GM23338 (cell line): ENCODE measurements at regions not wholly inside any gene's neighbourhood (a gene's known extent, or its start where the extent isn't known, plus 50 kb on each side); places are given as distances from the start of the nearest gene placed in this dataset.
"Not testable (repeated sequence)": the region's sequence is repeated elsewhere in the genome, so short reads cannot be mapped to it uniquely, and the experiment has no call there.

ENCODE experiments used
- ATAC-seq: fragments of 200-7000 bp; cut with Tn5 transposase; 3 replicates; pipeline ENCODE4 v1.9.1; 2020
- DNase-seq: peaks from one replicate; pipeline ENCODE4 v3.0.0-alpha.2; 2015; ENCODE audit warnings: low spot score
- H2AFZ ChIP-seq: fragments of 200-600 bp; sonication (generic); 2 replicates; pipeline ENCODE4 v1.8.0; 2016; ENCODE audit warnings: antibody characterized with exemption, mild to moderate bottlenecking, moderate library complexity
- H3F3A ChIP-seq: fragments of 200-600 bp; sonication (generic); replicated peaks from 2 replicates; pipeline ENCODE4 v1.8.0; 2017; ENCODE audit warnings: antibody characterized with exemption, mixed run types, low read depth
- H3K27ac ChIP-seq: fragments of 200-600 bp; sonication (generic); 2 replicates; pipeline ENCODE4 v1.6.1; 2016; ENCODE audit warnings: low read depth
- H3K27me3 ChIP-seq: fragments of 200-600 bp; sonication (generic); 2 replicates; pipeline ENCODE4 v1.8.0; 2016; ENCODE audit warnings: mild to moderate bottlenecking, mixed run types, moderate library complexity; ENCODE audit not compliant: insufficient read depth
- H3K36me3 ChIP-seq: fragments of 200-600 bp; sonication (generic); 2 replicates; pipeline ENCODE4 v1.8.0; 2016; ENCODE audit warnings: mild to moderate bottlenecking; ENCODE audit not compliant: insufficient read depth
- H3K4me1 ChIP-seq: fragments of 200-600 bp; sonication (generic); 2 replicates; pipeline ENCODE4 v1.8.0; 2016; ENCODE audit warnings: mild to moderate bottlenecking, moderate library complexity; ENCODE audit not compliant: insufficient read depth
- H3K4me2 ChIP-seq: fragments of 200-600 bp; sonication (generic); 2 replicates; pipeline ENCODE4 v1.7.1; 2017; ENCODE audit warnings: mixed run types
- H3K4me3 ChIP-seq: fragments of 200-600 bp; sonication (generic); 2 replicates; pipeline ENCODE4 v1.6.1; 2016; ENCODE audit warnings: mixed run types
- H3K79me2 ChIP-seq: fragments of 200-600 bp; sonication (generic); replicated peaks from 2 replicates; pipeline ENCODE4 v1.8.0; 2017; ENCODE audit warnings: mild to moderate bottlenecking; ENCODE audit not compliant: insufficient read depth
- H3K9me2 ChIP-seq: fragments of 200-600 bp; sonication (generic); 2 replicates; pipeline ENCODE4 v1.8.0; 2017; ENCODE audit not compliant: insufficient read depth
- H4K20me1 ChIP-seq: fragments of 200-600 bp; sonication (generic); replicated peaks from 2 replicates; pipeline ENCODE4 v1.8.0; 2017; ENCODE audit warnings: mild to moderate bottlenecking; ENCODE audit not compliant: insufficient read depth
- H3K27ac Mint-ChIP-seq: 2 replicates; pipeline ENCODE4 v1.8.0; 2020; ENCODE audit warnings: inconsistent platforms, mild to moderate bottlenecking, moderate library complexity, mixed read lengths
- H3K27me3 Mint-ChIP-seq: 3 replicates; pipeline ENCODE4 v1.8.0; 2022; ENCODE audit warnings: low read depth, mild to moderate bottlenecking, moderate library complexity, mixed read lengths, inconsistent platforms; ENCODE audit not compliant: insufficient read depth, poor library complexity
- H3K36me3 Mint-ChIP-seq: 3 replicates; pipeline ENCODE4 v1.8.0; 2021; ENCODE audit warnings: low read depth, mild to moderate bottlenecking, inconsistent platforms, moderate library complexity, mixed read lengths
- H3K4me1 Mint-ChIP-seq: 3 replicates; pipeline ENCODE4 v1.8.0; 2020; ENCODE audit warnings: mild to moderate bottlenecking, inconsistent platforms, mixed read lengths
- H3K4me3 Mint-ChIP-seq: 3 replicates; pipeline ENCODE4 v1.8.0; 2021; ENCODE audit warnings: moderate library complexity, mild to moderate bottlenecking, inconsistent platforms, mixed read lengths
- H3K9me3 Mint-ChIP-seq: 3 replicates; pipeline ENCODE4 v1.8.0; 2020; ENCODE audit warnings: moderate library complexity, mild to moderate bottlenecking, inconsistent platforms, mixed read lengths
- TF ChIP-seq, protein P1 (sequence below), 2 experiments: fragments of 200-600 bp in 1 of 2; sonication (generic) in 1 of 2; conservative IDR thresholded peaks; 2 replicates each; pipeline versions ENCODE4 v1.5.1 to v1.6.1; 2016 to 2017; ENCODE audit warnings: antibody characterized with exemption in 2 of 2, low read depth in 2 of 2, mild to moderate bottlenecking in 2 of 2, moderate library complexity in 1 of 2
- TF ChIP-seq, protein P2 (sequence below): IDR thresholded peaks from 2 replicates; pipeline ENCODE4 v1.6.1; 2016; ENCODE audit warnings: antibody characterized with exemption

DNA sequence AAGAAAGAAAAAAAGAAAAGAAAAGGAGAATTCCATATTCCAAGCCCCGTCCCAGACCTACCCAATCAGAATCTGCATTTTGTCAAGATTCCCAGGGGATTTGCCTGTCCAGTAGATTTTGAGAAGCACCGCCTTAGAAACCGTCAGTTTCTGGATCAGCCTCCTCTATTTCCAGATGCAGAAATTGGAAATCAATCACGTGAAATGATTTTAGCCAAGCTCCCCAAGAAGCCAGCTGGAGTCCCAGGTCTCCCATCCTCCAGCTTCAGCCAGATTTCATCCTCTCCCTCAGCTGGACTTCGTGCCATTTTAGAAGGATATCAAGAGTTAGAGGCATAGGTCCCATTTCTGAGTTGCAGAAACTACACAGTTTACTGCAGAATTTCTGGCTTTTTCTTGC lies 629.3 kb downstream of the MID1IP1 start:
- no peaks in the 10 kb centered on the region for H3F3A ChIP-seq
- ATAC-seq (no peak), DNase-seq (no peak)
- H3K4me2 ChIP-seq = no peak overlapping the region
- TF ChIP-seq, protein P1, sequence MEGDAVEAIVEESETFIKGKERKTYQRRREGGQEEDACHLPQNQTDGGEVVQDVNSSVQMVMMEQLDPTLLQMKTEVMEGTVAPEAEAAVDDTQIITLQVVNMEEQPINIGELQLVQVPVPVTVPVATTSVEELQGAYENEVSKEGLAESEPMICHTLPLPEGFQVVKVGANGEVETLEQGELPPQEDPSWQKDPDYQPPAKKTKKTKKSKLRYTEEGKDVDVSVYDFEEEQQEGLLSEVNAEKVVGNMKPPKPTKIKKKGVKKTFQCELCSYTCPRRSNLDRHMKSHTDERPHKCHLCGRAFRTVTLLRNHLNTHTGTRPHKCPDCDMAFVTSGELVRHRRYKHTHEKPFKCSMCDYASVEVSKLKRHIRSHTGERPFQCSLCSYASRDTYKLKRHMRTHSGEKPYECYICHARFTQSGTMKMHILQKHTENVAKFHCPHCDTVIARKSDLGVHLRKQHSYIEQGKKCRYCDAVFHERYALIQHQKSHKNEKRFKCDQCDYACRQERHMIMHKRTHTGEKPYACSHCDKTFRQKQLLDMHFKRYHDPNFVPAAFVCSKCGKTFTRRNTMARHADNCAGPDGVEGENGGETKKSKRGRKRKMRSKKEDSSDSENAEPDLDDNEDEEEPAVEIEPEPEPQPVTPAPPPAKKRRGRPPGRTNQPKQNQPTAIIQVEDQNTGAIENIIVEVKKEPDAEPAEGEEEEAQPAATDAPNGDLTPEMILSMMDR (conservative IDR thresholded peaks at IDR 0.05; ENCODE audit: low read depth in 2 of 2) = no peak
- TF ChIP-seq, protein P2, sequence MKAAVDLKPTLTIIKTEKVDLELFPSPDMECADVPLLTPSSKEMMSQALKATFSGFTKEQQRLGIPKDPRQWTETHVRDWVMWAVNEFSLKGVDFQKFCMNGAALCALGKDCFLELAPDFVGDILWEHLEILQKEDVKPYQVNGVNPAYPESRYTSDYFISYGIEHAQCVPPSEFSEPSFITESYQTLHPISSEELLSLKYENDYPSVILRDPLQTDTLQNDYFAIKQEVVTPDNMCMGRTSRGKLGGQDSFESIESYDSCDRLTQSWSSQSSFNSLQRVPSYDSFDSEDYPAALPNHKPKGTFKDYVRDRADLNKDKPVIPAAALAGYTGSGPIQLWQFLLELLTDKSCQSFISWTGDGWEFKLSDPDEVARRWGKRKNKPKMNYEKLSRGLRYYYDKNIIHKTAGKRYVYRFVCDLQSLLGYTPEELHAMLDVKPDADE = no peak
- no peaks in the 10 kb centered on the region for H3K9me2 ChIP-seq
- H3K27ac ChIP-seq = no peak overlapping the region
- no peak overlapping the region for H2AFZ ChIP-seq
- H3K9me3 Mint-ChIP-seq = no peaks in the 10 kb centered on the region
- no peaks in the 10 kb centered on the region for H3K4me1 Mint-ChIP-seq
- H3K27ac Mint-ChIP-seq = no peak overlapping the region
- H3K4me1 ChIP-seq = no peaks in the 10 kb centered on the region
- no peaks in the 10 kb centered on the region for H3K79me2 ChIP-seq
- H3K27me3 Mint-ChIP-seq = peaks cover 6% of the 10 kb centered on the region
- H3K27me3 ChIP-seq = no peaks in the 10 kb centered on the region
- H3K36me3 ChIP-seq = no peaks in the 10 kb centered on the region
- H3K4me3 Mint-ChIP-seq = no peak overlapping the region
- H4K20me1 ChIP-seq = no peaks in the 10 kb centered on the region
- no peaks in the 10 kb centered on the region for H3K36me3 Mint-ChIP-seq
- H3K4me3 ChIP-seq = no peak overlapping the region

DNA sequence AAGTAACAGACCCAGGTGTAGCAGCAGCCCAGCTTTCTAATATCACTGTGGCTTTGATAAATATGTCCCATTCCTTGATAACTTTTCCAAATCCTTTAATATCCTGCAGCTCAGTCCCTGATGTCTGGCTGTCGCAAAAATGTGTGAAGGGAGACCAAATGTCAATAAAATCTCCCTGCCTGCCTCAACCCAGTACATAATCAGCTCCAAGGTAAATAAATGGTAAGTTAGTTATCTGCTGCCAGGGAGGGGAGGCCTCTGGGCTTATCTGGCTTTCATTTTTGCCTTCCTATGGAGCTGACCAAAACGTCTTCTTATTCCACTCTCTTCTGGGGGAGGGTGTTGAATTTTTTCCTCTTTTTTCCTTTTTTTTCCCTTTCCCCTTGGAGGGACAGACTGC lies 630.6 kb downstream of the MID1IP1 start:
- Histone ChIP-seq H3K4me2 (no peak overlapping the region), H3K4me3 (no peak overlapping the region), H3K27ac (no peak overlapping the region), H4K20me1 (no peaks in the 10 kb centered on the region), H3K36me3 (no peaks in the 10 kb centered on the region), H3K4me1 (no peaks in the 10 kb centered on the region), H3K9me2 (no peaks in the 10 kb centered on the region), H3F3A (no peaks in the 10 kb centered on the region), H2AFZ (no peak overlapping the region), H3K27me3 (no peaks in the 10 kb centered on the region), H3K79me2 (no peaks in the 10 kb centered on the region)
- DNase-seq = no peak
- H3K9me3 Mint-ChIP-seq = no peaks in the 10 kb centered on the region
- no peaks in the 10 kb centered on the region for H3K36me3 Mint-ChIP-seq
- no peak overlapping the region for H3K27ac Mint-ChIP-seq
- H3K27me3 Mint-ChIP-seq = peaks cover 6% of the 10 kb centered on the region
- H3K4me1 Mint-ChIP-seq = no peaks in the 10 kb centered on the region
- no peak overlapping the region for H3K4me3 Mint-ChIP-seq
- ATAC-seq = no peak
- TF ChIP-seq, protein P2 = no peak

DNA sequence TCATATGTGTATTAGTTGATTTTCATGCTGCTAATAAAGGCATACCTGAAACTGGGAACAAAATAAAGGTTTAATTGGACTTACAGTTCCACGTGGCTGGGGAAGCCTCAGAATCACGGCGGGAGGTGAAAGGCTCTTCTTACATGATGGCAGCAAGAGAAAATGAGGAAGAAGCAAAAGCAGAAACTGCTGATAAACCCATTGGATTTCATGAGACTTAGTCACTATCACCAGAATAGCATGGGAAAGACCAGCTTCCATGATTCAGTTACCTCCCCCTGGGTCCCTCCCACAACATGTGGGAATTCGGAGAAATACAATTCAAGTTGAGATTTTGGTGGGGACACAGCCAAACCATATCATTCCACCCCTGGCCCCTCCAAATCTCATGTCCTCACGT lies 633.4 kb downstream of the MID1IP1 start:
- H3K27me3 Mint-ChIP-seq, H3K9me3 Mint-ChIP-seq, DNase-seq, H4K20me1 ChIP-seq, H3K4me1 Mint-ChIP-seq, H3K27ac Mint-ChIP-seq, H3K4me3 Mint-ChIP-seq, H3K36me3 Mint-ChIP-seq, H3K36me3 ChIP-seq, H3K4me1 ChIP-seq, H3K9me2 ChIP-seq, ATAC-seq, H3K27me3 ChIP-seq, H3K4me2 ChIP-seq, H3F3A ChIP-seq, H3K27ac ChIP-seq, H3K4me3 ChIP-seq, H3K79me2 ChIP-seq, H2AFZ ChIP-seq: not testable (repeated sequence)

DNA sequence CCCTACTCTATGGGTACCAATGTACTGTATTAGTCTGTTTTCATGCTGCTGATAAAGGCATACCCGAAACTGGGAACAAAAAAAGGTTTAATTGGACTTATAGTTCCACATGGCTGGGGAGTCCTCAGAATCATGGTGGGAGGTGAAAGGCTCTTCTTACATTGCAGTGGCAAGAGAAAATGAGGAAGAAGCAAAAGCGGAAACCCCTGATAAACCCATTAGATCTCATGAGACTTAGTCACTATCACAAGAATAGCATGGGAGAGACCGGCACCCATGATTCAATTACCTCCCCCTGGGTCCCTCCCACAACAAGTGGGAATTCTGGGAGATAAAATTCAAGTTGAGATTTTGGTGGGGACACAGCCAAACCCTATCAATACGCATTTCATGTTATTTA lies 635.3 kb downstream of the MID1IP1 start:
- H3K4me1 ChIP-seq, H4K20me1 ChIP-seq, H3K27me3 Mint-ChIP-seq, H3K4me2 ChIP-seq, DNase-seq, H3K27me3 ChIP-seq, H3K36me3 Mint-ChIP-seq, H2AFZ ChIP-seq, H3K36me3 ChIP-seq, H3K27ac ChIP-seq, H3K27ac Mint-ChIP-seq, ATAC-seq, H3K4me3 Mint-ChIP-seq, H3K9me3 Mint-ChIP-seq, H3K4me3 ChIP-seq, H3K9me2 ChIP-seq, H3K79me2 ChIP-seq, H3F3A ChIP-seq, H3K4me1 Mint-ChIP-seq: not testable (repeated sequence)
